Kidney (tissue), 13 donors: ENCODE measurements at regions not wholly inside any gene's neighbourhood (a gene's known extent, or its start where the extent isn't known, plus 50 kb on each side); places are given as distances from the start of the nearest gene placed in this dataset.

ENCODE experiments used
- DNase-seq, 5 donors: peaks; one replicate each; pipeline ENCODE4 v3.0.0-alpha.2; 2013 to 2020
- FAIRE-seq: peaks from 2 replicates; lab custom pipeline; 2012; peaks lifted over from hg19 to GRCh38; lab: Jason Lieb, UNC
- H3K27ac ChIP-seq, 2 donors: one replicate each; pipeline ENCODE4 v1.7.0; 2013; ENCODE audit warnings: low read depth in 2 of 2, low read length in 2 of 2, inconsistent platforms in 1 of 2
- H3K27me3 ChIP-seq: one replicate; pipeline ENCODE4 v1.7.1; 2013; ENCODE audit warnings: low read length, inconsistent platforms; ENCODE audit not compliant: control insufficient read depth, insufficient read depth
- H3K36me3 ChIP-seq, 3 donors: one replicate each; pipeline versions ENCODE4 v1.7.0 to v1.7.1; 2013; ENCODE audit warnings: low read length in 3 of 3, control low read depth in 1 of 3, inconsistent platforms in 1 of 3; ENCODE audit not compliant: insufficient read depth in 3 of 3, control insufficient read depth in 2 of 3
- H3K4me1 ChIP-seq, 3 donors: one replicate each; pipeline versions ENCODE4 v1.7.0 to v1.7.1; 2013; ENCODE audit warnings: low read length in 3 of 3, inconsistent platforms in 1 of 3, low read depth in 1 of 3; ENCODE audit not compliant: control insufficient read depth in 2 of 3, insufficient read depth in 2 of 3
- H3K4me3 ChIP-seq, 3 donors: one replicate each; pipeline versions ENCODE4 v1.7.0 to v1.8.1; 2013; ENCODE audit warnings: low read length in 3 of 3, control low read depth in 1 of 3, inconsistent platforms in 1 of 3
- H3K9ac ChIP-seq, 3 donors: one replicate each; pipeline versions ENCODE4 v1.7.0 to v1.7.1; 2013; ENCODE audit warnings: low read length in 3 of 3, control low read depth in 1 of 3, inconsistent platforms in 1 of 3
- H3K9me3 ChIP-seq, 3 donors: one replicate each; pipeline versions ENCODE4 v1.7.0 to v1.7.1; 2013; ENCODE audit warnings: low read length in 3 of 3, control low read depth in 1 of 3, inconsistent platforms in 1 of 3; ENCODE audit not compliant: control insufficient read depth in 2 of 3, insufficient read depth in 1 of 3
- intact Hi-C: fragments of 100-400 bp; cut with DNase I; formaldehyde crosslinking; loops from one replicate; pipeline ENCODE4 v1.11.1; 2022
- TF ChIP-seq, protein P1 (sequence below): IDR thresholded peaks from 3 replicates; pipeline ENCODE4 v1.5.1; 2012; ENCODE audit warnings: mild to moderate bottlenecking, moderate library complexity, borderline replicate concordance; ENCODE audit not compliant: insufficient read depth; ENCODE audit errors: extremely low read depth
- donor health status: control.
- donor health status: control.
- donor health status: control.
- donor health status: control.
- donor health status: control.
- donor health status: DM: yes; HTN: yes; CAD: no.
- donor health status: Normal renal cell carcinoma (clear cell type).

DNA sequence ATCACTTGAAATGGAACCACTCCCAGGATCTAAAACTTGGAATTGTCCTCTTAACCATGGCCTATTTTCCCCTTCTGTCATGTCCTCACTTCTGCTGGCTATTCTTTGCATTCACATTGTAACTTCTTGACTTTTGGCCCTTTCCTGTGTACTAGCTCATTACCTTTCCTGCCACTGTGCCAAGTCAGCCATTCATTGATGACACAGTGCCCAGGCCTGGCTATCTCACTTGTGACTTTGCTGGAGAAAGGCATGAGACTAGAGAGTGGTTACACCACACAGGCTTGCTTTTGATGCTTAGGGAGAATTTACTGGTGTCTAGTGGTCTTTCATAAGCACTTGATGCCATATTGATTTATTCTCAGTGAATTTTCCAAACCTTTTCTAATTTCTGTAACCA lies 101.1 kb downstream of the NR1D2 start:
- no peaks in the 10 kb centered on the region for H3K9me3 ChIP-seq
- peaks cover 0 to 4% (median 4%) of the 10 kb centered on the region in 3 donors for H3K4me1 ChIP-seq
- H3K27me3 ChIP-seq = no peaks in the 10 kb centered on the region
- DNase-seq (no peak), FAIRE-seq (no peak)
- H3K36me3 ChIP-seq = no peaks in the 10 kb centered on the region
- intact Hi-C loops = no loop called here
- no peak overlapping the region for H3K27ac ChIP-seq
- TF ChIP-seq, protein P1, sequence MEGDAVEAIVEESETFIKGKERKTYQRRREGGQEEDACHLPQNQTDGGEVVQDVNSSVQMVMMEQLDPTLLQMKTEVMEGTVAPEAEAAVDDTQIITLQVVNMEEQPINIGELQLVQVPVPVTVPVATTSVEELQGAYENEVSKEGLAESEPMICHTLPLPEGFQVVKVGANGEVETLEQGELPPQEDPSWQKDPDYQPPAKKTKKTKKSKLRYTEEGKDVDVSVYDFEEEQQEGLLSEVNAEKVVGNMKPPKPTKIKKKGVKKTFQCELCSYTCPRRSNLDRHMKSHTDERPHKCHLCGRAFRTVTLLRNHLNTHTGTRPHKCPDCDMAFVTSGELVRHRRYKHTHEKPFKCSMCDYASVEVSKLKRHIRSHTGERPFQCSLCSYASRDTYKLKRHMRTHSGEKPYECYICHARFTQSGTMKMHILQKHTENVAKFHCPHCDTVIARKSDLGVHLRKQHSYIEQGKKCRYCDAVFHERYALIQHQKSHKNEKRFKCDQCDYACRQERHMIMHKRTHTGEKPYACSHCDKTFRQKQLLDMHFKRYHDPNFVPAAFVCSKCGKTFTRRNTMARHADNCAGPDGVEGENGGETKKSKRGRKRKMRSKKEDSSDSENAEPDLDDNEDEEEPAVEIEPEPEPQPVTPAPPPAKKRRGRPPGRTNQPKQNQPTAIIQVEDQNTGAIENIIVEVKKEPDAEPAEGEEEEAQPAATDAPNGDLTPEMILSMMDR = no peak
- H3K4me3 ChIP-seq = no peak overlapping the region
- H3K9ac ChIP-seq = no peak overlapping the region

- no peak overlapping the region for H3K9ac ChIP-seq
- H3K36me3 ChIP-seq = no peaks in the 10 kb centered on the region
- intact Hi-C loops = no loop called here
- DNase-seq (no peak), FAIRE-seq (no peak)
- no peaks in the 10 kb centered on the region for H3K9me3 ChIP-seq
- H3K27ac ChIP-seq = no peak overlapping the region
- no peaks in the 10 kb centered on the region for H3K27me3 ChIP-seq
- H3K4me1 ChIP-seq = peaks cover 0 to 4% (median 4%) of the 10 kb centered on the region in 3 donors
- TF ChIP-seq, protein P1 = no peak
- H3K4me3 ChIP-seq = no peak overlapping the region
These were observed 102.4 kb downstream of the NR1D2 start for GRCh38 chr3:24047513-24047912.

DNA sequence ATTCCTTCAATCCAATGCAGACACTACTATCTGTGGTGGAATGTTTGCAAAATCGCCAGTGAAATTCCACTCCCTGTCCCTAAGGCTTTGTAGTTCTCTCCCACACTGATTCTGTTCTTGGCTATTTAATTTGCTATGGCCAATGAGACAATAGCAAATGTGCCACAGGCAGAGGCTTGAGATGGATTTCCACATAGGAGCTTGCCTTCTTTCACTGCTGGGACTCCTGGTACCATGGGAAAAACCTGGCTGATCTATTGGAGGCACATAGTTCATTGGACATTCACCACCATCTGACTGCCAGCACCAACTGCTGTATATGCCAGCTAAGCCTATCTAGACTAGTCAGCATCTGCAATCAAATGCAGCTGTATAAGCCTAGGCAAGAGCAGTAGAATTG lies 103.8 kb downstream of the NR1D2 start:
- FAIRE-seq (no peak), DNase-seq (no peak)
- H3K9me3 ChIP-seq = no peaks in the 10 kb centered on the region
- H3K4me1 ChIP-seq = no peaks in the 10 kb centered on the region
- TF ChIP-seq, protein P1 = no peak
- H3K27ac ChIP-seq = no peak overlapping the region
- H3K4me3 ChIP-seq = no peak overlapping the region
- no peaks in the 10 kb centered on the region for H3K36me3 ChIP-seq
- H3K9ac ChIP-seq = no peak overlapping the region
- intact Hi-C loops = no loop called here
- H3K27me3 ChIP-seq = no peaks in the 10 kb centered on the region

DNA sequence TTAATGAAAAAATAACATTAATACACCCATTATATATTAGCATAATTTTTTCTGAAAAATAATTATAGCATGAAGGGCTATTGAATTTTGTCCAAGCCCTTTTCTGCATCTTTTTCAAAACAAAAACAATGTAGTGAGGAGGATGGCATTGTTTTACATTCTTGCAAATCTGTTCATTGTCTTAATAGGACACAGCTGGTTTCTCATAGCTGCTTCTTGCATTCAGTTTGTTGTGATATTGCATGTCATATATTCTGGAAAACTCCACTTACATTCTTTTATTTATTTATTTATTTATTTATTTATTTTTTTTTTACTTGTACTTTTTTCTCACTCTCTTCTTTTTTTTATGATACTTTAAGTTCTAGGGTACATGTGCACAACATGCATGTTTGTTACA lies 107.4 kb downstream of the NR1D2 start:
- Histone ChIP-seq H3K27ac (no peak overlapping the region), H3K9ac (no peak overlapping the region), H3K27me3 (no peaks in the 10 kb centered on the region), H3K4me3 (no peak overlapping the region), H3K4me1 (no peaks in the 10 kb centered on the region), H3K9me3 (no peaks in the 10 kb centered on the region), H3K36me3 (no peaks in the 10 kb centered on the region)
- FAIRE-seq = no peak
- TF ChIP-seq, protein P1 = no peak
- no peak for DNase-seq
- intact Hi-C loops = no loop called here
